H1 (cell line): ENCODE measurements at regions not wholly inside any gene's neighbourhood (a gene's known extent, or its start where the extent isn't known, plus 50 kb on each side); places are given as distances from the start of the nearest gene placed in this dataset.

Experiments used
- CTCF ChIA-PET: fragments of 300-600 bp; sonication (Branson Sonifier 250); formaldehyde crosslinking; loops from one replicate; lab custom pipeline; 2021; ENCODE audit not compliant: partially characterized antibody; lab: Charles Lee
- POLR2A ChIA-PET: fragments of 300-600 bp; sonication (Branson Sonifier 250); formaldehyde crosslinking; loops from one replicate; lab custom pipeline; 2021; ENCODE audit warnings: inconsistent platforms; ENCODE audit not compliant: partially characterized antibody; lab: Charles Lee
- DNase-seq, 2 experiments: peaks; one replicate each; pipeline versions ENCODE4 v3.0.0 to v3.0.0-alpha.2; 2010 to 2022; ENCODE audit warnings: low spot score in 2 of 2, low read depth in 1 of 2, mixed read lengths in 1 of 2
- FAIRE-seq: peaks from 2 replicates; lab custom pipeline; 2011; peaks lifted over from hg19 to GRCh38; lab: Jason Lieb, UNC
- H2AFZ ChIP-seq: 2 replicates; pipeline ENCODE4 v1.8.1; 2012; ENCODE audit warnings: low read length, inconsistent platforms
- H2AK5ac ChIP-seq: 2 replicates; pipeline ENCODE4 v1.6.1; 2013; ENCODE audit warnings: low read depth, low read length
- H2BK120ac ChIP-seq: replicated peaks from 2 replicates; pipeline ENCODE3; 2013; ENCODE audit warnings: low read depth, low read length, inconsistent platforms
- H2BK12ac ChIP-seq: 2 replicates; pipeline ENCODE4 v1.6.1; 2013; ENCODE audit warnings: low read depth, low read length
- H2BK15ac ChIP-seq: 2 replicates; pipeline ENCODE4 v1.6.1; 2013; ENCODE audit warnings: low read length
- H2BK20ac ChIP-seq: 2 replicates; pipeline ENCODE4 v1.6.1; 2013; ENCODE audit warnings: low read length
- H2BK5ac ChIP-seq: 2 replicates; pipeline ENCODE4 v1.6.1; 2013; ENCODE audit warnings: low read depth, low read length
- H3K14ac ChIP-seq: 2 replicates; pipeline ENCODE4 v1.6.1; 2013; ENCODE audit warnings: inconsistent platforms; ENCODE audit not compliant: insufficient read length
- H3K18ac ChIP-seq: 2 replicates; pipeline ENCODE4 v1.6.1; 2013; ENCODE audit warnings: low read length; ENCODE audit errors: extremely low read depth
- H3K23ac ChIP-seq: 2 replicates; pipeline ENCODE4 v1.6.1; 2013; ENCODE audit warnings: inconsistent platforms; ENCODE audit not compliant: insufficient read length
- H3K23me2 ChIP-seq: 2 replicates; pipeline ENCODE4 v1.6.1; 2013; ENCODE audit warnings: low read depth, low read length
- H3K27ac ChIP-seq: 2 replicates; pipeline ENCODE4 v1.6.1; 2011; ENCODE audit warnings: low read depth, low read length, inconsistent platforms
- H3K27me3 ChIP-seq, 4 experiments: replicated peaks in 1 of 4; 1 replicate in 1 of 4; 2 replicates in 3 of 4; pipeline versions ENCODE4 v1.6.1 to v1.8.1; 2011 to 2013; ENCODE audit warnings: low read length in 3 of 4, mild to moderate bottlenecking in 3 of 4, inconsistent platforms in 2 of 4, mixed read lengths in 2 of 4, moderate library complexity in 1 of 4; ENCODE audit not compliant: control insufficient read depth in 3 of 4, insufficient read depth in 3 of 4; ENCODE audit errors: extremely low read depth in 1 of 4
- H3K36me3 ChIP-seq, 4 experiments: 2 replicates each; pipeline versions ENCODE4 v1.6.1 to v1.8.1; 2011 to 2013; ENCODE audit warnings: mild to moderate bottlenecking in 4 of 4, low read length in 3 of 4, moderate library complexity in 2 of 4, control low read depth in 1 of 4, inconsistent platforms in 1 of 4; ENCODE audit not compliant: insufficient read depth in 4 of 4, control insufficient read depth in 2 of 4
- H3K4ac ChIP-seq: replicated peaks from 2 replicates; pipeline ENCODE3; 2013; ENCODE audit warnings: low read length, low read depth, mixed read lengths, inconsistent platforms; ENCODE audit not compliant: insufficient read length
- H3K4me1 ChIP-seq, 4 experiments: replicated peaks in 1 of 4; 1 replicate in 1 of 4; 2 replicates in 3 of 4; pipeline versions ENCODE4 v1.6.1 to v1.8.1; 2011 to 2013; ENCODE audit warnings: low read length in 3 of 4, inconsistent platforms in 2 of 4, mixed read lengths in 1 of 4; ENCODE audit not compliant: insufficient read depth in 4 of 4, control insufficient read depth in 3 of 4
- H3K4me2 ChIP-seq, 2 experiments: 2 replicates each; pipeline versions ENCODE4 v1.6.1 to v1.8.1; 2011 to 2013; ENCODE audit warnings: low read depth in 2 of 2, low read length in 2 of 2, control low read depth in 1 of 2, inconsistent platforms in 1 of 2, mild to moderate bottlenecking in 1 of 2; ENCODE audit not compliant: insufficient read depth in 1 of 2
- H3K4me3 ChIP-seq, 4 experiments: fragments of 200-600, 300-600 bp in 1 of 4; sonication (generic), shearing (Covaris generic), sonication (Bioruptor Twin) in 1 of 4; 2 replicates each; pipeline versions ENCODE4 v1.5.1 to v1.8.1; 2011 to 2016; ENCODE audit warnings: low read length in 4 of 4, low read depth in 3 of 4, control low read depth in 2 of 4, inconsistent platforms in 2 of 4, mild to moderate bottlenecking in 2 of 4, mixed read lengths in 1 of 4, moderate library complexity in 1 of 4; ENCODE audit not compliant: insufficient read depth in 2 of 4; ENCODE audit errors: extremely low read depth in 1 of 4
- H3K56ac ChIP-seq: replicated peaks from 2 replicates; pipeline ENCODE3; 2013; ENCODE audit warnings: low read depth, mild to moderate bottlenecking, mixed read lengths, low read length, inconsistent platforms; ENCODE audit not compliant: insufficient read length
- H3K79me1 ChIP-seq: 2 replicates; pipeline ENCODE4 v1.6.1; 2013; ENCODE audit warnings: low read depth, low read length, control low read depth
- H3K79me2 ChIP-seq, 2 experiments: 2 replicates each; pipeline versions ENCODE4 v1.6.1 to v1.8.1; 2012 to 2013; ENCODE audit warnings: low read length in 2 of 2, mild to moderate bottlenecking in 2 of 2, inconsistent platforms in 1 of 2; ENCODE audit not compliant: insufficient read depth in 2 of 2, control insufficient read depth in 1 of 2
- H3K9ac ChIP-seq, 4 experiments: replicated peaks in 1 of 4; 1 replicate in 1 of 4; 2 replicates in 3 of 4; pipeline versions ENCODE4 v1.6.1 to v1.8.1; 2011 to 2013; ENCODE audit warnings: low read depth in 3 of 4, low read length in 3 of 4, control low read depth in 2 of 4, mild to moderate bottlenecking in 2 of 4, moderate library complexity in 2 of 4, inconsistent platforms in 1 of 4; ENCODE audit errors: extremely low read depth in 1 of 4
- H3K9me3 ChIP-seq, 2 experiments: 2 replicates each; pipeline versions ENCODE4 v1.6.1 to v1.8.1; 2012 to 2013; ENCODE audit warnings: mild to moderate bottlenecking in 2 of 2, moderate library complexity in 2 of 2, control low read depth in 1 of 2, inconsistent platforms in 1 of 2, low read depth in 1 of 2, low read length in 1 of 2, mixed read lengths in 1 of 2; ENCODE audit not compliant: insufficient read depth in 2 of 2
- H4K20me1 ChIP-seq, 2 experiments: replicated peaks in 1 of 2; 2 replicates each; pipeline versions ENCODE3 to v1.8.1; 2011 to 2013; ENCODE audit warnings: inconsistent platforms in 2 of 2, low read length in 2 of 2, mild to moderate bottlenecking in 1 of 2; ENCODE audit not compliant: insufficient read depth in 2 of 2, control insufficient read depth in 1 of 2
- H4K5ac ChIP-seq: 2 replicates; pipeline ENCODE4 v1.6.1; 2013; ENCODE audit warnings: low read length, low read depth, mixed read lengths, inconsistent platforms; ENCODE audit not compliant: insufficient read length
- H4K8ac ChIP-seq: 2 replicates; pipeline ENCODE4 v1.8.0; 2013; ENCODE audit warnings: mild to moderate bottlenecking, moderate library complexity, low read length, inconsistent platforms; ENCODE audit not compliant: insufficient read depth; ENCODE audit errors: extremely low read depth
- H4K91ac ChIP-seq: replicated peaks from 2 replicates; pipeline ENCODE3; 2013; ENCODE audit warnings: low read length, mixed read lengths, inconsistent platforms; ENCODE audit not compliant: insufficient read length
- CTCF ChIP-seq, 3 experiments: IDR thresholded peaks; 1 replicate in 2 of 3; 2 replicates in 1 of 3; pipeline versions ENCODE4 v1.5.1 to v1.6.1; 2011; ENCODE audit warnings: low read length in 3 of 3, mild to moderate bottlenecking in 3 of 3, inconsistent platforms in 2 of 3, low read depth in 1 of 3, moderate library complexity in 1 of 3; ENCODE audit not compliant: insufficient read depth in 1 of 3; ENCODE audit errors: control extremely low read depth in 1 of 3
- NRF1 ChIP-seq: IDR thresholded peaks from 2 replicates; pipeline ENCODE4 v1.6.1; 2011; ENCODE audit warnings: mild to moderate bottlenecking, low read depth, low read length, improper control_type of control experiment
- RAD21 ChIP-seq, 2 experiments: IDR thresholded peaks in 1 of 2; conservative IDR thresholded peaks in 1 of 2; 2 replicates each; pipeline ENCODE4 v1.6.1; 2011; ENCODE audit warnings: low read depth in 2 of 2, low read length in 2 of 2, improper control_type of control experiment in 1 of 2, inconsistent platforms in 1 of 2, mild to moderate bottlenecking in 1 of 2, moderate library complexity in 1 of 2
- WGBS, 2 experiments: shearing (Covaris generic) in 1 of 2; methylation state at CpG; one replicate each; pipeline versions ENCODE4 v1.1.6 to v1.1.7; 2013 to 2015; ENCODE audit warnings: low lambda C conversion rate in 2 of 2, mixed read lengths in 2 of 2, inconsistent platforms in 1 of 2, low coverage in 1 of 2, missing lambda C conversion rate in 1 of 2; ENCODE audit not compliant: insufficient replicate concordance in 2 of 2, insufficient coverage in 1 of 2, insufficient read length in 1 of 2; ENCODE audit errors: extremely low coverage in 1 of 2, missing lambda C conversion rate in 1 of 2; 5-methylcytosine and 5-hydroxymethylcytosine counted together

DNA sequence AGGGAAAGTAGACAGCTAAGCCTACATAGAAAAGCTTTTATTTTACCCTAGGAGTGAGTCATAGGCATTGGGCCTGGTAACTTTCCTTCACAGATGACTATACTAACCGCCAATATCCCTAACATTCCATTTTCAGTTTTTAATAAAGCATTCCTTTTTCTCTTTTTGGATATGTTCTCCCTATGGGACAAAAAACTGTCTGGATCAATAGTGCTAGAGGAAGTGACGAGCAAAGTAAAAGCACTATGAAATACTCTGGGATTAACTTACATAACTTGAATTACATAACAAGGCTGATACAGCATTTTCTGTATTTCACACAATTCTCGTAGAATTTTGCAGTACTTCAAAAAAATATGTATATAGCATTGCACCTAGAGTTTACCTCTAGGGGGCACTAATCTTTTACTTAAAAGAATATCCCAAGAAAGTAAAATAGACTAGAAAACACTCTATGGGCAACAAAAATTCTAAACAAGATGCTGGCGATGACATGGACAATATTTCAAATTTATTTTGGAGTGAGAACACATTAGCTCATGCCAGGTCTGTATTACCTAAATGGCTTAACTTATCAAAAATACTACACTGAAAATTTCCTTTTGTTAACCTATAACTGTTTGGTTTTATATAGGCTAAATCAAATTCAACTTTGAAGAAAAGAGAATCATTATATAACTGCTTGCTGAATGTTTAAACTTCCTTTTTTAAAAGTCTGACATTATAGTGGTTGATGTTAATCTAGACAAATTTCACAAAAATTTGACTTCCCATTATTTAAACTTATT, 66.3 kb upstream of the DST start:
- Histone ChIP-seq H3K14ac (no peak overlapping the region), H3K18ac (no peak overlapping the region), H3K56ac (no peak overlapping the region), H2BK20ac (no peak overlapping the region), H3K27ac (no peak overlapping the region), H3K4me1 (peaks cover 0 to 8% (median 7%) of the 10 kb centered on the region in 4 experiments; a peak in 5 of 7 replicates), H4K91ac (no peak overlapping the region), H3K4me3 (no peak overlapping the region), H2BK5ac (no peak overlapping the region), H3K9ac (no peak overlapping the region), H3K27me3 (no peaks in the 10 kb centered on the region), H3K36me3 (no peaks in the 10 kb centered on the region), H2BK120ac (no peak overlapping the region), H3K79me2 (peaks cover 0 to 76% of the 10 kb centered on the region in 2 experiments; a peak in 2 of 4 replicates), H3K4me2 (no peak overlapping the region)
- POLR2A ChIA-PET: interaction anchor here (1.0 kb wide), 1 partner anchor 16 kb away, joined by 3 read pairs; no protein-coding TSS in a partner anchor
- CTCF ChIA-PET: interaction anchor here (0.8 to 10.7 kb wide), 34 partner anchors 9 to 198 kb away, joined by 3 to 102 read pairs (median 4); no protein-coding TSS in a partner anchor
- 75% methylated on average over 4 of the region's 4 CpGs; no CpG with 5 or more reads in 1 of the 2 experiments for WGBS, 2 experiments
- no peak for TF ChIP-seq NRF1
- peak in 1 of 2 experiments; percentile 44; a peak in 3 of 4 replicates for TF ChIP-seq RAD21 (IDR thresholded peaks at IDR 0.05 in 1 of 2, conservative IDR thresholded peaks at IDR 0.05 in 1 of 2; ENCODE audit: low read depth in 2 of 2, low read length in 2 of 2)
- TF ChIP-seq CTCF (IDR thresholded peaks at IDR 0.05; ENCODE audit: control extremely low read depth in 1 of 3, insufficient read depth in 1 of 3, low read depth in 1 of 3, low read length in 3 of 3): peak in 1 of 3 experiments; percentile 42; a peak in 2 of 4 replicates
- TF ChIP-seq, all 59 proteins: peak for 2
- Histone ChIP-seq H3K23ac (no peak overlapping the region), H3K9me3 (no peaks in the 10 kb centered on the region), H2BK12ac (no peak overlapping the region), H2AFZ (no peak overlapping the region), H2AK5ac (no peak overlapping the region), H3K23me2 (no peaks in the 10 kb centered on the region), H3K79me1 (no peaks in the 10 kb centered on the region; the same call in 1 of the 2 replicates), H4K5ac (no peak overlapping the region), H2BK15ac (no peak overlapping the region), H3K4ac (no peak overlapping the region), H4K20me1 (peaks cover 0 to 1% of the 10 kb centered on the region in 2 experiments), H4K8ac (no peak overlapping the region)
- DNase-seq: no peak
- peak; percentile 7 for FAIRE-seq
